Tibial artery (tissue), 4 donors: ENCODE measurements at regions not wholly inside any gene's neighbourhood (a gene's known extent, or its start where the extent isn't known, plus 50 kb on each side); places are given as distances from the start of the nearest gene placed in this dataset.

Source experiments
- DNase-seq, 2 donors: peaks; one replicate each; pipeline ENCODE4 v3.0.0-alpha.2; 2019
- H3K27ac ChIP-seq, 2 donors: fragments of 200-600 bp; sonication (generic) in 1 of 2; 1 replicate in 1 of 2; 2 replicates in 1 of 2; pipeline ENCODE4 v1.5.1; 2018 to 2019; ENCODE audit warnings: mild to moderate bottlenecking in 1 of 2
- H3K27me3 ChIP-seq, 2 donors: fragments of 200-600 bp; sonication (generic) in 1 of 2; one replicate each; pipeline versions ENCODE4 v1.5.1 to v1.6.0; 2016 to 2019
- H3K36me3 ChIP-seq, 3 donors: fragments of 200-600 bp; sonication (generic) in 2 of 3; one replicate each; pipeline ENCODE4 v1.5.1; 2016 to 2019; ENCODE audit warnings: mild to moderate bottlenecking in 2 of 3
- H3K4me1 ChIP-seq, 4 donors: fragments of 200-600 bp; sonication (generic) in 2 of 4; 1 replicate in 3 of 4; 2 replicates in 1 of 4; pipeline ENCODE4 v1.5.1; 2016 to 2019
- H3K4me3 ChIP-seq, 2 donors: fragments of 200-600 bp; sonication (generic) in 1 of 2; 1 replicate in 1 of 2; 2 replicates in 1 of 2; pipeline ENCODE4 v1.5.1; 2018 to 2019; ENCODE audit warnings: mild to moderate bottlenecking in 2 of 2
- H3K9me3 ChIP-seq, 3 donors: fragments of 200-600 bp; sonication (generic) in 1 of 3; one replicate each; pipeline ENCODE4 v1.5.1; 2016 to 2019
- CTCF ChIP-seq, 2 experiments: fragments of 200-600 bp in 1 of 2; fragments of 450-650 bp in 1 of 2; IDR thresholded peaks; one replicate each; pipeline ENCODE4 v1.5.1; 2017 to 2019; ENCODE audit warnings: antibody characterized with exemption in 2 of 2, mild to moderate bottlenecking in 1 of 2, moderate library complexity in 1 of 2
- intact Hi-C: fragments of 100-400 bp; cut with DNase I; formaldehyde crosslinking; loops from one replicate; pipeline ENCODE4 v1.15.0; 2023; ENCODE audit warnings: low total_unique reads

- intact Hi-C loops: no loop called here
- Histone ChIP-seq H3K9me3 (no peaks in the 10 kb centered on the region), H3K27ac (no peak overlapping the region), H3K27me3 (no peaks in the 10 kb centered on the region), H3K4me3 (no peak overlapping the region), H3K36me3 (no peaks in the 10 kb centered on the region), H3K4me1 (peaks cover 0 to 15% (median 0%) of the 10 kb centered on the region in 4 donors)
- no peak for DNase-seq
- no peak for TF ChIP-seq CTCF (IDR thresholded peaks at IDR 0.05)
Observed at GRCh38 chr9:18073002-18073401, 401.0 kb upstream of the ADAMTSL1 start.

GRCh38 chr9:18074041-18074440, 399.9 kb upstream of the ADAMTSL1 start:
- intact Hi-C loops: no loop called here
- H3K27ac ChIP-seq: no peak overlapping the region
- H3K27me3 ChIP-seq: no peaks in the 10 kb centered on the region
- TF ChIP-seq CTCF (IDR thresholded peaks at IDR 0.05): no peak
- H3K36me3 ChIP-seq: no peaks in the 10 kb centered on the region
- no peak overlapping the region for H3K4me3 ChIP-seq
- H3K9me3 ChIP-seq: no peaks in the 10 kb centered on the region
- no peak for DNase-seq
- peaks cover 0 to 20% (median 0%) of the 10 kb centered on the region in 4 donors for H3K4me1 ChIP-seq

GRCh38 chr9:18075253-18075952, 398.6 kb upstream of the ADAMTSL1 start:
- Histone ChIP-seq H3K36me3 (no peaks in the 10 kb centered on the region), H3K27me3 (no peaks in the 10 kb centered on the region), H3K4me3 (no peak overlapping the region), H3K27ac (no peak overlapping the region), H3K9me3 (no peaks in the 10 kb centered on the region), H3K4me1 (peaks cover 0 to 20% (median 0%) of the 10 kb centered on the region in 4 donors)
- DNase-seq: no peak
- TF ChIP-seq CTCF (IDR thresholded peaks at IDR 0.05): no peak
- intact Hi-C loops: no loop called here

GRCh38 chr9:18077941-18078678, 395.8 kb upstream of the ADAMTSL1 start:
- Histone ChIP-seq H3K27me3 (no peaks in the 10 kb centered on the region), H3K4me3 (no peak overlapping the region), H3K9me3 (no peaks in the 10 kb centered on the region), H3K27ac (no peak overlapping the region), H3K36me3 (no peaks in the 10 kb centered on the region), H3K4me1 (peaks cover 0 to 9% (median 0%) of the 10 kb centered on the region in 4 donors)
- TF ChIP-seq CTCF (IDR thresholded peaks at IDR 0.05): no peak
- no peak for DNase-seq
- intact Hi-C loops: no loop called here

GRCh38 chr9:18092138-18092537, 381.8 kb upstream of the ADAMTSL1 start:
- H3K36me3 ChIP-seq: no peaks in the 10 kb centered on the region
- no peak overlapping the region for H3K27ac ChIP-seq
- no peak for TF ChIP-seq CTCF (IDR thresholded peaks at IDR 0.05)
- no peaks in the 10 kb centered on the region for H3K9me3 ChIP-seq
- peaks cover 0 to 6% (median 0%) of the 10 kb centered on the region in 4 donors for H3K4me1 ChIP-seq
- no peak for DNase-seq
- H3K27me3 ChIP-seq: no peaks in the 10 kb centered on the region
- intact Hi-C loops: no loop called here
- H3K4me3 ChIP-seq: no peak overlapping the region
